Upper lobe of left lung (tissue), 6 donors: ENCODE measurements at regions not wholly inside any gene's neighbourhood (a gene's known extent, or its start where the extent isn't known, plus 50 kb on each side); places are given as distances from the start of the nearest gene placed in this dataset.

Source experiments
- ATAC-seq, 2 donors: fragments of 200-7000 bp; cut with Tn5 transposase; one replicate each; pipeline ENCODE4 v1.9.1; 2022; ENCODE audit warnings: mild to moderate bottlenecking in 2 of 2, moderate library complexity in 2 of 2; ENCODE audit not compliant: low FRiP score in 2 of 2
- DNase-seq, 2 donors: peaks; one replicate each; pipeline ENCODE4 v3.0.0-alpha.2; 2019 to 2020
- H3K27ac ChIP-seq, 4 donors: fragments of 200-600 bp; sonication (generic); one replicate each; pipeline ENCODE4 v1.5.1; 2016 to 2019
- H3K27me3 ChIP-seq, 4 donors: fragments of 200-600 bp; sonication (generic); one replicate each; pipeline ENCODE4 v1.5.1; 2017 to 2019
- H3K36me3 ChIP-seq, 4 donors: fragments of 200-600 bp; sonication (generic); one replicate each; pipeline ENCODE4 v1.5.1; 2016 to 2019
- H3K4me1 ChIP-seq, 4 donors: fragments of 200-600 bp; sonication (generic); one replicate each; pipeline ENCODE4 v1.5.1; 2018 to 2019
- H3K4me3 ChIP-seq, 4 donors: fragments of 200-600 bp; sonication (generic); one replicate each; pipeline ENCODE4 v1.5.1; 2017 to 2019; ENCODE audit warnings: mild to moderate bottlenecking in 2 of 4, moderate library complexity in 1 of 4
- H3K9me3 ChIP-seq, 4 donors: fragments of 200-600 bp; sonication (generic); one replicate each; pipeline ENCODE4 v1.5.1; 2018 to 2019
- CTCF ChIP-seq, 6 experiments: fragments of 450-650 bp in 4 of 6; fragments of 200-600 bp in 2 of 6; sonication (generic) in 2 of 6; IDR thresholded peaks; one replicate each; pipeline ENCODE4 v1.5.1; 2016 to 2019; ENCODE audit warnings: antibody characterized with exemption in 6 of 6
- EP300 ChIP-seq, 4 donors: sonication (generic); formaldehyde crosslinking; IDR thresholded peaks; one replicate each; pipeline ENCODE4 v1.5.1; 2017; ENCODE audit warnings: antibody characterized with exemption in 4 of 4, control low read depth in 2 of 4
- POLR2A ChIP-seq, 4 donors: fragments of 450-650 bp; IDR thresholded peaks; one replicate each; pipeline ENCODE4 v1.5.1; 2016 to 2017; ENCODE audit warnings: antibody characterized with exemption in 4 of 4, mild to moderate bottlenecking in 2 of 4
- POLR2AphosphoS5 ChIP-seq, 2 donors: sonication (generic); formaldehyde crosslinking; IDR thresholded peaks; one replicate each; pipeline ENCODE4 v1.5.1; 2017; ENCODE audit warnings: antibody characterized with exemption in 2 of 2
- WGBS, 2 donors: methylation state at CpG; one replicate each; pipeline ENCODE4 v1.1.5; 2017 to 2018; 5-methylcytosine and 5-hydroxymethylcytosine counted together
- donor health status: DM: no; HTN: no; CAD: no; lungs with moderate emphysema.
- donor health status: DM: no; HTN: yes; CAD: no; lungs with severe emphysema.

- no peaks in the 10 kb centered on the region for H3K27me3 ChIP-seq
- no peak overlapping the region for H3K27ac ChIP-seq
- no peaks in the 10 kb centered on the region for H3K9me3 ChIP-seq
- TF ChIP-seq POLR2A (IDR thresholded peaks at IDR 0.05) = no peak
- no peak for TF ChIP-seq CTCF (IDR thresholded peaks at IDR 0.05)
- no peak for TF ChIP-seq EP300 (IDR thresholded peaks at IDR 0.05)
- TF ChIP-seq POLR2AphosphoS5 (IDR thresholded peaks at IDR 0.05) = no peak
- ATAC-seq = no peak
- DNase-seq = no peak
- WGBS, 2 donors = 89 to 92% methylated on average over 2 of the region's 2 CpGs
- H3K36me3 ChIP-seq = no peaks in the 10 kb centered on the region
- H3K4me1 ChIP-seq = no peaks in the 10 kb centered on the region
- no peak overlapping the region for H3K4me3 ChIP-seq
Measured at GRCh38 chr20:7657569-7657968, 282.7 kb downstream of the HAO1 start.

- Histone ChIP-seq H3K4me3 (no peak overlapping the region), H3K27ac (no peak overlapping the region), H3K36me3 (no peaks in the 10 kb centered on the region), H3K27me3 (no peaks in the 10 kb centered on the region), H3K9me3 (no peaks in the 10 kb centered on the region), H3K4me1 (no peaks in the 10 kb centered on the region)
- DNase-seq = no peak
- ATAC-seq = no peak
- WGBS, 2 donors = 87 to 90% methylated on average over 3 of the region's 3 CpGs
- TF ChIP-seq EP300 (IDR thresholded peaks at IDR 0.05) (no peak), CTCF (IDR thresholded peaks at IDR 0.05) (no peak), POLR2AphosphoS5 (IDR thresholded peaks at IDR 0.05) (no peak), POLR2A (IDR thresholded peaks at IDR 0.05) (no peak)
Measured at GRCh38 chr20:7660165-7660564, 280.1 kb downstream of the HAO1 start.

- no peaks in the 10 kb centered on the region for H3K36me3 ChIP-seq
- H3K4me1 ChIP-seq = no peaks in the 10 kb centered on the region
- 27 to 44% methylated on average over 2 of the region's 2 CpGs for whole genome bisulfite sequencing, 2 donors
- H3K27me3 ChIP-seq = no peaks in the 10 kb centered on the region
- DNase-seq = no peak
- no peak overlapping the region for H3K4me3 ChIP-seq
- TF ChIP-seq CTCF (IDR thresholded peaks at IDR 0.05) (no peak), EP300 (IDR thresholded peaks at IDR 0.05) (no peak), POLR2A (IDR thresholded peaks at IDR 0.05) (no peak), POLR2AphosphoS5 (IDR thresholded peaks at IDR 0.05) (no peak)
- ATAC-seq = no peak
- H3K9me3 ChIP-seq = no peaks in the 10 kb centered on the region
- H3K27ac ChIP-seq = no peak overlapping the region
Measured at GRCh38 chr20:7665376-7665775, 274.9 kb downstream of the HAO1 start.

GRCh38 chr20:7667194-7667593 is 273.1 kb downstream of the HAO1 start:
- no peaks in the 10 kb centered on the region for H3K4me1 ChIP-seq
- H3K27ac ChIP-seq = no peak overlapping the region
- 73 to 88% methylated on average over 4 of the region's 4 CpGs for WGBS, 2 donors
- DNase-seq = no peak
- H3K4me3 ChIP-seq = no peak overlapping the region
- no peaks in the 10 kb centered on the region for H3K36me3 ChIP-seq
- H3K9me3 ChIP-seq = no peaks in the 10 kb centered on the region
- no peak for ATAC-seq
- TF ChIP-seq POLR2A (IDR thresholded peaks at IDR 0.05) = no peak
- TF ChIP-seq POLR2AphosphoS5 (IDR thresholded peaks at IDR 0.05) = no peak
- no peak for TF ChIP-seq EP300 (IDR thresholded peaks at IDR 0.05)
- TF ChIP-seq CTCF (IDR thresholded peaks at IDR 0.05) = no peak
- H3K27me3 ChIP-seq = no peaks in the 10 kb centered on the region

- Histone ChIP-seq H3K27me3 (no peaks in the 10 kb centered on the region), H3K36me3 (no peaks in the 10 kb centered on the region), H3K4me1 (no peaks in the 10 kb centered on the region), H3K4me3 (no peak overlapping the region), H3K9me3 (no peaks in the 10 kb centered on the region), H3K27ac (no peak overlapping the region)
- ATAC-seq (no peak), DNase-seq (no peak)
- 87 to 91% methylated on average over 7 of the region's 7 CpGs for WGBS, 2 donors
- TF ChIP-seq EP300 (IDR thresholded peaks at IDR 0.05) = no peak
- no peak for TF ChIP-seq POLR2A (IDR thresholded peaks at IDR 0.05)
- no peak for TF ChIP-seq CTCF (IDR thresholded peaks at IDR 0.05)
- TF ChIP-seq POLR2AphosphoS5 (IDR thresholded peaks at IDR 0.05) = no peak
Measured at GRCh38 chr20:7672571-7672970, 267.7 kb downstream of the HAO1 start.
